HuH-7 (cell line): ENCODE measurements at regions not wholly inside any gene's neighbourhood (a gene's known extent, or its start where the extent isn't known, plus 50 kb on each side); places are given as distances from the start of the nearest gene placed in this dataset.
"Not testable (repeated sequence)": the region's sequence is repeated elsewhere in the genome, so short reads cannot be mapped to it uniquely, and the experiment has no call there.

Experiments
- DNase-seq: peaks from one replicate; pipeline ENCODE4 v3.0.0; 2011; ENCODE audit warnings: low spot score

GRCh38 chr14:51582437-51582836 lies 69.3 kb upstream of the FRMD6 start:
- no peak for DNase-seq

- no peak for DNase-seq
Observed at GRCh38 chr14:51585055-51585454, 66.7 kb upstream of the FRMD6 start.

GRCh38 chr14:51592836-51593235 lies 58.9 kb upstream of the FRMD6 start:
- no peak for DNase-seq

DNA sequence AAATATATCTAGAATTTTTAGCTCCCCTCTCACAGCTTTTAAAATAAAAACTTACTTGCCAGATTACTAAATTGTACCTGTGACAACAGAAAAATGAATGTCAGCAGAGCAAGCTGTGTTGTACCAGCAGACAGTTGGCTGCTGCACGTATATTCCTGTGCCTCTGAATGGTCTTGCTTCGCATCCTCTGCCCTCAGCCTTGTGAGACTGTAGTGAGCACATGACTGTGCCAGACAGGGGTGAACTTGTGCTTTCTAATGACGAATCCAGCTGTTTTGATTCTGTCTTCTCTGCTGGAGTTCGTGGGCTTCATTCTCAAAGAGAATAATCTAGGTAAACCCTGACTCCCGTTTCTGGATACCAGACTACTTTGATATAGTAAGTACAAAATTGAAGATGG lies 58.3 kb upstream of the FRMD6 start:
- no peak for DNase-seq

DNA sequence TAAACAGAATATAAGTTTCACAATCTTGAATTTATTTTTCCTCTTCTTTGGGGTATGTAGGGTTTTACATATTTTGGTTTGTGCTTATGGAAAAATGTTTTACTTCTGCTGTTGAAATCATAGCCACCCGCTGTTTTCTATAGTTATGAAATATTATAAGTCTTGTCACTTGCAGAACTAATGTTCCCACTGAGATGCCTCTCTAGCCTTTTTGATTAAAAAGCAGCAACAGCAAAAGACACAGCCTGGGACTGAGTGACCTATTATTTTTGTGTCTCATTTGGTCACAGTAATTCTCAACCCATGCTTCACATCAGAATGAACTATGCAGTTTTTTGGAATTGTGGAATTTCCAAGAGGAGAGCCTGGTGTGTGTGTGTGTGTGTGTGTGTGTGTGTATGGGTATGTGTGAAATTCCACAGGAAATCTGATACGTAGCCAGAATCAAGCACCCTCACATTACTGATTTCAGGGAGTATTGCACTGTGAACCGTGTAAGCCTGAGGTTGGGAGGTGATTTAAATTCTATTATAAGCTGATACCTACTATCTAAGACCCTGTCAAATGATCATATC lies 55.7 kb upstream of the FRMD6 start:
- no peak for DNase-seq

- no peak for DNase-seq
Observed at GRCh38 chr14:51596488-51597117, 55.1 kb upstream of the FRMD6 start.

DNA sequence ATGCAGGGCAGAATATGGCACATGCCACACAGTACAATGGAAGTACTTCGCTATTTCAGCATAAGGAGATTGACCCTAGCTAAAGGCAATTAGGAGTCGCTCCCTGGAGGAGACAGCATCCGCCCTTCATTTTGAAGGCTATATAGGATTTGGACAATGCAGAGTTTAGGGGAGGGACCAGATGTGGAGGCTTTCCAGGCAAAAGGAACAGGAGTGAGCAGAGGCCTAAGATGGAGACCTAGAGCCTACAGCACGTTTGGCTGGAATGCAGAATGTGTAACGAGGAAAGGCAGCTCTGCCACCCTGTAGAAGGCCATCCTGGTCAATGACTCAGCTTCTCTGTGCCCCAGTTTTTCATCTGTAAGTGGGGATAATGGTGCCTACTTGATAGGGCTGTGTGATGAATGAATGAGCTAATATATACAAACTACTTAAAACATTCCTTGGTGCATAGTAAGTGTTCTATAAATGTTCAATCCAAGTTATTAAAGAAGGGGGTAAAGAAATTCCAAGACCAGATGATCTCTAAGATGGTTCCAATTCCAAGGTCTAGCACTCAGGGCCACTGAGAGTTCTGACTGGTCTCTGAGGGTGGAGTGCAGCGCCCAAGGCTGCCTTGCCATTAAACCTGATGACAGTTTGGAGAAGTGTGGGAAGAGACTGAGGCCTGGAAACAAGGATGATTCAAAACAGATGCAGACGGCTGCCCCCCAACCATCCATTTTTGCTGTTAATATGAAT lies 54.3 kb upstream of the FRMD6 start:
- no peak for DNase-seq

GRCh38 chr14:51598924-51599600 lies 52.6 kb upstream of the FRMD6 start:
- DNase-seq: not testable (repeated sequence)

DNA sequence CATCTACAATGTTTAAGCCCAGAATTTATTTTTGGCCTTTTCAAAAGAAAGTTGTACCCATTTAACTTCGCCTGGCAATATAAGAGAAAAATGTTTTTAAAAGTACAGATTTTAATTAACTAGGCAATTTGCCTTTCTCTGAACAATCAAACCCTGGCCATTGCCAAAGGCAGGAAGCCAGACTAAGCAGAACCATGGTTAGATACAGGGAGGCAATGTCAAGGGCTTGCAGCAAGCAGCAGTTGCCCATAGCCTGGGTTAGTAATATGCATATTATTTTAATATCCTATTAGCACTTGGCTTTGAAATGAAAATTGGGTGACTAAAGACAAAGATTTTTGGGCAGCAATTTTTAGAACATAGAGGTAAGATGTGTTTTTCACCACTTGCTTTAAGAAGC lies 51.1 kb upstream of the FRMD6 start:
- no peak for DNase-seq
